ENCODE measurements at regions not wholly inside any gene's neighbourhood (a gene's known extent, or its start where the extent isn't known, plus 50 kb on each side); places are given as distances from the start of the nearest gene placed in this dataset.

DNA sequence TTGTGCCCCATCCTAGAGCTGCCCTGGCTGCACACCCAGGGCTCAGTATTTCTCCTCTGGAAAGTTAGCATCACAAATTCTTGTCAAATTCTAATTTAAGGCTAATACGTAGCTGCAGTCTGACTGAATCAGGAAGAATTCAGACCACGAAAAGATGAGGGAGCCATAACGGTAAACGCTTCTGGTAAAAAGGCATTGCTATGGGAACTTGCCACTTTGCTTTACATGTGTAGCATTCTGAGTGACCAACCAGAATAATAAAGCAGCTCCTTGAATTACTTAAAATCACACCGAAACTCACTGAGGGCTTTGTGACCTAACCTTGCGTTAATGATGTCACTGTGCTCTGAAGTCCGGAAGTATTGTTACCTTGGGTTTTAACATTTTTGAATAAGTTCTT, 286.6 kb upstream of the TMTC4 start:
- Histone ChIP-seq H3K9ac (ENCODE audit: extremely low read depth, insufficient read length, low read length) (no peak overlapping the region), H2BK15ac (ENCODE audit: low read depth, low read length) (no peak overlapping the region), H3K14ac (ENCODE audit: insufficient read depth, low read length) (no peak overlapping the region), H2AFZ (ENCODE audit: low read length) (no peak overlapping the region), H2BK120ac (ENCODE audit: low read depth, low read length, poor library complexity, severe bottlenecking) (no peak overlapping the region), H3K79me2 (ENCODE audit: insufficient read depth, low read length) (no peaks in the 10 kb centered on the region), H4K8ac (replicated peaks; ENCODE audit: insufficient read length, low read depth, low read length) (no peak overlapping the region), H2BK20ac (ENCODE audit: low read depth, low read length, poor library complexity, severe bottlenecking) (no peak overlapping the region), H4K20me1 (ENCODE audit: control insufficient read depth, insufficient read depth, insufficient read length) (no peaks in the 10 kb centered on the region), H4K5ac (ENCODE audit: insufficient read length, low read depth, low read length) (no peak overlapping the region), H2BK12ac (ENCODE audit: insufficient read length, low read depth, low read length) (no peak overlapping the region), H3K18ac (ENCODE audit: insufficient read length, low read depth, low read length) (no peak overlapping the region), H3K23me2 (ENCODE audit: insufficient read length, low read depth, low read length, poor library complexity, severe bottlenecking) (no peaks in the 10 kb centered on the region), H3K79me1 (ENCODE audit: insufficient read depth, low read depth, low read length, poor library complexity, severe bottlenecking) (no peaks in the 10 kb centered on the region), H2AK5ac (ENCODE audit: insufficient read length, low read length) (no peak overlapping the region), H3K23ac (ENCODE audit: insufficient read length, low read depth, low read length) (no peak overlapping the region), H3K4ac (ENCODE audit: low read depth, low read length) (no peak overlapping the region), H3K56ac (ENCODE audit: insufficient read length, low read depth, low read length) (no peak overlapping the region), H3K9me3 (ENCODE audit: control insufficient read depth, low read depth, low read length) (no peaks in the 10 kb centered on the region), H2BK5ac (ENCODE audit: insufficient read length, low read length) (no peak overlapping the region), H4K91ac (ENCODE audit: insufficient read length, low read depth, low read length) (no peak overlapping the region), H3K4me2 (ENCODE audit: insufficient read depth, insufficient read length, low read length) (no peak overlapping the region), H3K27ac (ENCODE audit: insufficient read length, low read depth, low read length) (no peak overlapping the region), H3K4me1 (ENCODE audit: insufficient read depth, low read length) (no peaks in the 10 kb centered on the region), H3T11ph (ENCODE audit: low read length) (no peak overlapping the region), H3K27me3 (ENCODE audit: insufficient read depth, low read length) (no peaks in the 10 kb centered on the region)
- no peak for DNase-seq
- no peak overlapping the region for H3K27ac Mint-ChIP-seq
- H3K36me3 Mint-ChIP-seq (ENCODE audit: insufficient read depth in 1 of 3, low read depth in 3 of 3) = no peaks in the 10 kb centered on the region; a peak in 1 of 7 replicates
- TF ChIP-seq, protein P1, sequence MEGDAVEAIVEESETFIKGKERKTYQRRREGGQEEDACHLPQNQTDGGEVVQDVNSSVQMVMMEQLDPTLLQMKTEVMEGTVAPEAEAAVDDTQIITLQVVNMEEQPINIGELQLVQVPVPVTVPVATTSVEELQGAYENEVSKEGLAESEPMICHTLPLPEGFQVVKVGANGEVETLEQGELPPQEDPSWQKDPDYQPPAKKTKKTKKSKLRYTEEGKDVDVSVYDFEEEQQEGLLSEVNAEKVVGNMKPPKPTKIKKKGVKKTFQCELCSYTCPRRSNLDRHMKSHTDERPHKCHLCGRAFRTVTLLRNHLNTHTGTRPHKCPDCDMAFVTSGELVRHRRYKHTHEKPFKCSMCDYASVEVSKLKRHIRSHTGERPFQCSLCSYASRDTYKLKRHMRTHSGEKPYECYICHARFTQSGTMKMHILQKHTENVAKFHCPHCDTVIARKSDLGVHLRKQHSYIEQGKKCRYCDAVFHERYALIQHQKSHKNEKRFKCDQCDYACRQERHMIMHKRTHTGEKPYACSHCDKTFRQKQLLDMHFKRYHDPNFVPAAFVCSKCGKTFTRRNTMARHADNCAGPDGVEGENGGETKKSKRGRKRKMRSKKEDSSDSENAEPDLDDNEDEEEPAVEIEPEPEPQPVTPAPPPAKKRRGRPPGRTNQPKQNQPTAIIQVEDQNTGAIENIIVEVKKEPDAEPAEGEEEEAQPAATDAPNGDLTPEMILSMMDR (conservative IDR thresholded peaks at IDR 0.05) = no peak
- peaks cover 6 to 8% of the 10 kb centered on the region in 2 experiments for H3K9me3 Mint-ChIP-seq
- WGBS (ENCODE audit: extremely low coverage, insufficient read length, low lambda C conversion rate) = no CpG with 5 or more reads among the region's 7 CpGs
- H3K27me3 Mint-ChIP-seq (ENCODE audit: low read depth) = peaks cover 1% of the 10 kb centered on the region; the same call in 1 of the 2 replicates
- no peak overlapping the region for H3K4me3 Mint-ChIP-seq
- no peaks in the 10 kb centered on the region for H3K4me1 Mint-ChIP-seq

Data from H9 (cell line).